SKM-1 treated with dmso at 0.1 percent for 144 hours (cell line): ENCODE measurements at regions not wholly inside any gene's neighbourhood (a gene's known extent, or its start where the extent isn't known, plus 50 kb on each side); places are given as distances from the start of the nearest gene placed in this dataset.
"Not testable (repeated sequence)": the region's sequence is repeated elsewhere in the genome, so short reads cannot be mapped to it uniquely, and the experiment has no call there.

Experiments used
- DNase-seq: peaks from one replicate; lab custom pipeline; 2025; ENCODE audit not compliant: unreplicated experiment; lab: John Stamatoyannopoulos, UW

- not testable (repeated sequence) for DNase-seq
Observed at GRCh38 chr7:49100908-49101740, 176.8 kb downstream of the CDC14C start.

- no peak for DNase-seq
Observed at GRCh38 chr7:49102411-49102810, 178.1 kb downstream of the CDC14C start.

DNA sequence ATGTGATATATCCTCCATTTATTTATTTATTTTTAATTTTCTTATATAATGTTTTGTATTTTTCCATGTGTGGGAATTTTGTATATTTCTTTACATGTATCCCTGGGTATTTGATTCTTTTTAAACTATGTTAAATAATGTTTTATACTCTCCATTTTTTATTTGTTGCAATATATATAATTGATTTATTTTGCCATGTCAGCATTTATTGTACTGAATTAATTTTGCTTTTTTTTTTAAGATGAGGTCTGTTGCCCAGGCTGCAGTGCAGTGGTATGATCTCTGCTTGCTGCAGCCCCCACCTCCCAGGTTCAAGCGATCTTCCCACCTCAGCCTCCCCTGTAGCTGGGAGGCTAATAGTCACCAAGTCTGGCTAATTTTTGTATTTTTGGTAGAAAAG, 187.4 kb downstream of the CDC14C start:
- no peak for DNase-seq

DNA sequence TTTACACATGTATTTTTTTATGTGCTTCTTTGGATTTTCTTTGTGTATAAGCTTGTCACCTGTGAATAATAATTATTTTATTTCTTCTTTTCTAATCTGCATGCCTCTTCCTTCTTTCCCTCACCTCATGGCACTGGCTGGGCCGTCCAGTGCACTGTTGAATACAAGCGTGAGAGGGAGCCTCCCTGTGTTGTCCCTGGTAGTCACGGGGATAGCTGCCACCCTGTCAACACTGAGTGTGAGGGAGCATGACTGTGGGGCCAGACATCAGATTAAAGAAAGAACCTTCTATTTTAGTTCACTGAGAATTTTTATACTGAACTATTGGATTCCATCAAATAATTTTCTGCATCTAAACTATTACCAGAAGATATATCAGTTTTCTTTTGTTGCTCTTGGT, 187.9 kb downstream of the CDC14C start:
- DNase-seq = no peak

- DNase-seq = no peak
Observed at GRCh38 chr7:49112647-49113046, 188.3 kb downstream of the CDC14C start.

GRCh38 chr7:49119706-49120105, 195.4 kb downstream of the CDC14C start:
- DNase-seq = no peak

- no peak for DNase-seq
Observed at GRCh38 chr7:49125246-49125645, 200.9 kb downstream of the CDC14C start.

GRCh38 chr7:49127359-49127913, 203.1 kb downstream of the CDC14C start:
- no peak for DNase-seq

DNA sequence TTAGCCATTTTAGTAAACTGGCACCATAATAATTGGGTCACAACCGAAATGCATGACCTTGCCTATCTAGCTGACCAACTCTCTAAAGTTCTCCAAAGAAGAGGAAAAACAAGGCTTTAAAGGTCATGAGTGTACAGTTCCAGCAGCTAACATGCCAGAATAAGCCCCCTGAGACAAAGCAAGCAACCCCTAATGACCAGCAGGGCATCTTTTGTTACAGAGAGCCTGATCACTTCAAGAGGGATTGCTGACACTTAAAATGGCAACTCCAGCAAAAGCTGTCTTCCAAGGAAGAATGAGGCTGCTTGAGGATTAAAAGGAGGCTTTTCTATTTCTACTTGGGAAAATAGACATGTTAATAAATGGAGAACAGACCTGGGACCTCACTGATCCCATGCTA, 213.6 kb downstream of the CDC14C start:
- DNase-seq = no peak

GRCh38 chr7:49150486-49150885, 226.1 kb downstream of the CDC14C start:
- no peak for DNase-seq

DNA sequence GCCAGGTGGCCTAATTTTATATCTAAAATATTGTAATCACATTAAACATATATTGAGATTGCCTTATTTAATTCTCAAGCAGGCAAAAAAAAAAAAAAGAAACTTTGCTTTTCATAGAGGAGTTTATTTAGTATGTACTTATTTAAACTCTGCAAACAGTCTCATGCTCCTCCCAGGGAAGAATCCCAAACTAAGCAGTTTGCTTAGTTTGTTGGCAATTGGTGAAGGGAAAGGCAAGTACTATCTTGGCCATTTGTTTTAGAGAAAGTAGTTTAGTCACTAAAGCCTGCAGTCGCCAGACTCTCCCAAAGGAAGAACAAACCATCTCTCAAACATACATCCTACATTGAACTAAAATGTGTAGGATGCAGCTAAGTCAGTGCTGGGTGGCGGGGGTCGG, 226.8 kb downstream of the CDC14C start:
- no peak for DNase-seq

DNA sequence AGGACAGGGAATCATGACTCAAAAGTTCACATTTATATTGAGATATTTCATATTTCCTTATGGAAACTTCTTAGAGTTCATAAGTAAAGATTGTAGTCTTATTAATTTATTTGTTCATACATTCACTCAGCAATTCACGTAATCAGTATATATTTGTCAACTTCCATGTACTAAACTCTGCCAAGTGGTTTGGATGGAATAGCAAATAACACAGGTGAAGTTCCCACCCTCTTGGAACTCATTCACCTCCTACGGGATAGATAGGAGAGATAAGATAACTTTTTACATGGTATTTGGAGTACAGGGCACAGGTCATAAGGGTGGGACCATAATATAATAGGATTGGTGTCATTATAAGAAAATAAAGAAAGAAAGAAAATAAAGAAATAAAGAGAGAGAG, 234.0 kb downstream of the CDC14C start:
- DNase-seq = no peak

DNA sequence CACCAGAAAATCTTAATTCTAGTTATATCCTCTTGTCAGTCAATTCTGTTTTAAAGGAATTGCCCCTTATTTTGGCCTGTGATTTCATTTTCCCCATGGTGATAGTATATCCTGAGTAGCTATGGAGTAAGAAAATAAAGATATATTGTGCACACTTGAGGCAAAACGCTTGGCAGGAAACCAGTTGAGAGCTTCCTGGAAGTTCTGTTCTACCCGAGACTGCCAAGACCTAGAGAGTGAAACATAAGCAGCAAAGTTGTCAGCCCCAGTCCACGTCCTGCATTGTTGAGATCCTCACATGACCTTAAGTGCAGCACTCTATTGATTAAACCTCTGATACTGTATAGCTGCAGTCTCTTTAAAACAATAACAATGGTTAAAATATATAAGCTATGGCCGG, 235.2 kb downstream of the CDC14C start:
- DNase-seq = no peak

- DNase-seq = peak; percentile 3
Observed at GRCh38 chr7:49166441-49166840, 242.1 kb downstream of the CDC14C start.

- no peak for DNase-seq
Observed at GRCh38 chr7:49172639-49173038, 248.3 kb downstream of the CDC14C start.

GRCh38 chr7:49174396-49174795, 250.0 kb downstream of the CDC14C start:
- DNase-seq = no peak

GRCh38 chr7:49187543-49188268, 263.4 kb downstream of the CDC14C start:
- DNase-seq = no peak

- DNase-seq = no peak
Observed at GRCh38 chr7:49228426-49229098, 304.2 kb downstream of the CDC14C start.

DNA sequence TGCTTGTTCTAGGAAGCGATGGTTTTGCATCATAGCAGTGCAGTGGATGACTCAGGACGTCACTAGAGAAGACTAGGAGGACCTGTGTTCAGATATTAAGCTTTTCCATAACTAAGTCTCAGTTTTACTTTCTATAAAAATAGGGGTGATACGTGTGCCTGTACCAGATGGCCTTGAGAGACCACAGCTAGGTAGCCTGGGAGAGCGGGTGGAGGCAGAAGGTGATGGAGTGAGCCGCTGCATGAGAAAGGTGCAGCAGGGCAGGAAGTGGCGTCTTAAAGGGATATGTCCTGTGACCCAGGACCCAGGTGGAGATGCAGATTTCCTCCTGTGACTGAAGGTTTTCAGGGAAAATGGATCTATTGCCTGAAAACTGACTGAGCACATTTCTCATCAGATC, 304.9 kb downstream of the CDC14C start:
- no peak for DNase-seq

DNA sequence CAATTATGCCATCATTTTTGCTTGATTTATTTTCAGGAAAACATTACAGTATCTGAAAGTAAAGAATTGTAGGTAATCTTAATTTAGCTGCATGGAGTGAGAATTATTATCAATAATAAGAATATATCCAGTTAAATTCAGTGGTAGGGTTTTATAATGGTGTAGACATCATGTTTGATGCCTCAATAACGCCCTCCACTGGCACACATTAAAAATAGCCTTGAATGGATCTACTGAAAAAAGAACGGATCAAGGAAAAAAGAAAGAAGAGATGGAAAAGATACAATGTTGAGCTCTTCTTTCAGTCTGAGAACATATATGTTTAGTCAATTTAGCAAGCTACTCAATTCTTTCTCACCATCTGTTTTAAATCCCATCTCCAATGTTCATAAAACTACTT, 319.2 kb downstream of the CDC14C start:
- no peak for DNase-seq

DNA sequence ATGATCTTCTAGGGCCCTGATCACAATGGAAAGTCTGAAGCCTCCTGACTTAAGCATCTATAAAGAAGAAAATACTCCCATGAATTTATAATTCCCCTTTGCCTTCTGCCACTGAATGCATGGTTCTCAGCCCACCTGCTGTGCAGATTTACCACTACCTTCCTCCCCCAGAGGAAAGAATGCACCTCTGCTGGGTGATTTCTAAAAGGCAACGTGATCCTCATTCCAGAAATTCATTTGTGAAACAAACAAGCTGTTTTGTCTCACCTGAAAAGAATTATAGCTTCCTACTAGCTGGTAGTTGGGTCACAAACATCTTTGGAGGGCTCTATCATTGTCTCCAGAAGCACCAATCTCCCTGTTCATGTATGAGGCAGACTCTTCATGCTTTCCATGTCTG, 320.2 kb downstream of the CDC14C start:
- DNase-seq = no peak

GRCh38 chr7:49245062-49245461, 320.7 kb downstream of the CDC14C start:
- no peak for DNase-seq
